ENCODE measurements at regions not wholly inside any gene's neighbourhood (a gene's known extent, or its start where the extent isn't known, plus 50 kb on each side); places are given as distances from the start of the nearest gene placed in this dataset.

DNA sequence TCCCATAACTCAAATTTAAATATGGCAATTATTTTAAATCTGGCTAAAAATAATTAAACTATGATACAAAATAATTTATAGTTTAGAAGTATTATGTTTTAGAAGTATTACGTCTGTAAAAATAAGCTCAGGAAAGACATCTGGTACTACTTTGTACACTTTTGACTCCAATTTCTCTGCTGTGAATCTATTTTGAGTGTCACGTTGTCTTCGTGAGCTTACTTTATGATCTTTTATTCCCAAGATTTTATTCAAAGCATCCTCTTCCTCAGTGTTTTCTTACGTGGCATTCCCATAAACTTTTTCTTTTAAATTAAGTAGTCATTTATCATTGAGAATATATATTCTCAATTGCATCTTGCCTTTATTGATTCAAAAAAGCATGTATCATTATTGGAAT lies 223.3 kb upstream of the KCNJ16 start:
- no peak for DNase-seq (ENCODE audit: low read depth)

GRCh38 chr17:69853541-69854224 lies 221.3 kb upstream of the KCNJ16 start:
- DNase-seq (ENCODE audit: low read depth), result no peak

- DNase-seq (ENCODE audit: low read depth), result no peak
Measured at GRCh38 chr17:69854225-69854780, 220.7 kb upstream of the KCNJ16 start.

- DNase-seq (ENCODE audit: low read depth), result no peak
Measured at GRCh38 chr17:69856946-69857345, 218.1 kb upstream of the KCNJ16 start.

DNA sequence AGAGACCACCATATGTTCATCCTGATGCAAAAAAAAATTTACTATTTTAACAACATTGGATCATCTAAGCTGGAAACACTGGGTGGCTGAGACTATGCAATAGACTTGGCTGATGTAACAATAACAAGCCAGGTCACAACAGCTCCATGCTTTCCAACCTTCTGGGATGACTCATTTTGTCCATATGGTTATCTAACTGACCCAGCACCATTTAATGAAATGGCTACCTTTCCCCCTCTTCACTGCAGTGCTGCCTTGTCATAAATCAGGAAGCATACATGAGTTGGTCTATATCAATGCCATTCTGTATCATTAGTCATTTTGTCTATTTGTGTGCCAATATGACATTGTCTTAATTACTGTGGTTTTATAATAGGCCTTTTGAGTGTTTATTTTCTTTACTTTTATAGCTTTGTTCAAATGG lies 217.6 kb upstream of the KCNJ16 start:
- no peak for DNase-seq (ENCODE audit: low read depth)

DNA sequence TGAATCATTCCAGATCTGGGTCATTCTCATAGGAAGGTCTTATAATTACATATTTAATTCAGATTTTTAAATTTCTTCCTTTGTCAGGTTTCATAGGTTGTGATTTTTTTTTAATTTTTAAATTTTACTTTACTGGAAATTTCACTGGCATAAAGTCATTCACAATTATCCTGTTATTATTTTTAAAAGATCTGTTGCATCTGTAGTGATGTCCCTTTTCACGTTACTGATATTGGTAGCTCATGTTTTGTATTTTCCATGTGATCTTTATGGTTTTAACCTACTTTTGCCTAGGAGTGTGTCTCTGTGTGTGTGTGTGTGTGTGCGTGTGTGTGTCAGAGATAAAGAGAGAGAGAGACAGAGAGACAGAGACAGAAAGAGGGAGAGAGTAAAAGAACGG lies 216.6 kb upstream of the KCNJ16 start:
- no peak for DNase-seq (ENCODE audit: low read depth)

DNA sequence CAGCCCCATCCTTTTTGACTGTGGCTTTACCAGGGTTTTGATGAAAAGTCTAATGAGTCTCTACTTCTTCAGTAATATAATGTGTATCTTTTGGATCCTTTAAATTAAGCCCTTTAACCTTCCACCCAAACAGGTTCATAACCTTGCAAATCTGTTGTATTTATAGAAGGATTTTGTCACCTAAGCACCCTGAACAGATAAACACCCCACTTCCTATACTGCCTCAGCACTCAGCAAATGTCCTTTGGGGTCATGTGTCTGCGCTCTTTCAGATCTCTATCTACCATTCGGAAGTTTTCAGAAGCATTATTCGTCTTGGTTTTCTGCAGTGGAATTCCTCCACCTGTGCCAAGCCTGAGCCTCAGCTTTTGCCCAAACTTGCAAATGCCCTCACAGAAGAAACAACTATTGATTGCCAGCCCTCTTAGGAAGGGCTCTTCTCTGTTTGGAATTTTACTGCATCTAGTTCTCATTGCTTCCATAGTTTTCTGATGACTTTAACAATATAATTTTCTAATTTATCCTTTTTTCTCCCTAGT lies 214.8 kb upstream of the KCNJ16 start:
- DNase-seq (ENCODE audit: low read depth), result no peak

GRCh38 chr17:69864462-69864861 lies 210.6 kb upstream of the KCNJ16 start:
- DNase-seq (ENCODE audit: low read depth), result no peak

- no peak for DNase-seq (ENCODE audit: low read depth)
Measured at GRCh38 chr17:69869667-69870066, 205.4 kb upstream of the KCNJ16 start.

GRCh38 chr17:69870091-69870530 lies 204.9 kb upstream of the KCNJ16 start:
- no peak for DNase-seq (ENCODE audit: low read depth)

DNA sequence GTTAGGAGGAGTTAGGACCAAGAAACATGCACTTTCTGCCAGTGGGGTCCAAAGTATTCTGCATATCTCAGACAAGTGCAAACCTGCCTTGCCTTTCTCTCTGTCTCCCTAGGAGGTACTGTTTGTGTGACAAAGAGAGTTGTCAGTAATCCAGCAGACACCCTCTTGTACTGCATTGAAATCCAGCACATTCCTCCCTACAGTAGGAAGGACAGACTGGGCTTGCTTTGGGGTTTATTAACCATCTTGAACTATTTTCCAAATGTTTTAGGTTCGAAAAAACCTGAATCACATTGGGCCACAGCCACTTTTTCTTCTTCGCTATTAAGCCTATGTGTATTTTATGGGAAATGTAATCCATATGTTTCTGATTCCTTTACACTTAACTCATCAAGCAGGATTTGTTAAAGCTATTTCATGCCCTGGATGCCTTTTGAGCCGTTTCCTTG lies 204.2 kb upstream of the KCNJ16 start:
- no peak for DNase-seq (ENCODE audit: low read depth)

DNA sequence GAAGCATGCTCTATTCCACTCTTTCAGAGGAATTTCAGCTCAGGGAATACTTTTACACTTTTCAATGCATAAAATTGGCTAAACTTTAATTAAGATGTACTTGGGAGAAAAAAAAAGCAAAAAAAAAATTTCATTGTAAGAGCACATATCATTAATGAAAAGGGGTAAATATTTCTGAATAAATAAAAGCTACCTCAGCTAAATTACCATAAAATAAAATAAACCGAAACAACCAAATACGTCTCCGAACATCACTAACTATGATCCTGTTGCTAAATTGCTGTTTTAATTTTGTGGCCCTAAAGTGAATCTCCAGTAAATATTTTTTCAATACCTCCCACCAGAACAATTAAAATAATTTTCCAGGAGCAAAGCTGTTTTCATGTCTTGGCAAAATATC lies 203.7 kb upstream of the KCNJ16 start:
- no peak for DNase-seq (ENCODE audit: low read depth)

DNA sequence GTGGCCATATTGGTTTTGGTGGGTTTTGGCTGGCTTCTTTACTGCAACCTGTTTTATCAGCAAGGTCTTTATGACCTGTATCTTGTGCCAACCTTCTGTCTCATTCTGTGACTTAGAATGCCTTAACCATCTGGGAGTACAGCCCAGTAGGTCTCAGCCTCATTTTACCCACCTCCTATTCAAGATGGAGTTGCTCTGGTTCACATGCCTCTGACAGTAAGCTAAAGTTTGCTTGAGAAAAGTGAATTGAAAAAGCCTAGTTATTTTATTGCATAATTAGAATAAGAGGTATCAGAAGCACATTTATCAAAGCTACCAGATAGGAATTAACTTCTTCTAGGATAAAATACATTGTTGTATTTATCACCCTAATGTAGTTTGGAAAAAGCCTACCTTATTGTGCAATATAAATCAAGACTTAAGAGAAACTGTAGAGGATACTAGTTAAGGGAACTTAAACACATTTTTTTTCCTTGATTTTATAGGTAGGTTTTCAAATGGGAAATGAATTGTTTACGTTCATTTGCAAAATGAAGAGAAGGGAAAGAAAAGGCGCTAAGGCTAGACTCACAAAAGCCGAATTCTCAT lies 202.3 kb upstream of the KCNJ16 start:
- no peak for DNase-seq (ENCODE audit: low read depth)

DNA sequence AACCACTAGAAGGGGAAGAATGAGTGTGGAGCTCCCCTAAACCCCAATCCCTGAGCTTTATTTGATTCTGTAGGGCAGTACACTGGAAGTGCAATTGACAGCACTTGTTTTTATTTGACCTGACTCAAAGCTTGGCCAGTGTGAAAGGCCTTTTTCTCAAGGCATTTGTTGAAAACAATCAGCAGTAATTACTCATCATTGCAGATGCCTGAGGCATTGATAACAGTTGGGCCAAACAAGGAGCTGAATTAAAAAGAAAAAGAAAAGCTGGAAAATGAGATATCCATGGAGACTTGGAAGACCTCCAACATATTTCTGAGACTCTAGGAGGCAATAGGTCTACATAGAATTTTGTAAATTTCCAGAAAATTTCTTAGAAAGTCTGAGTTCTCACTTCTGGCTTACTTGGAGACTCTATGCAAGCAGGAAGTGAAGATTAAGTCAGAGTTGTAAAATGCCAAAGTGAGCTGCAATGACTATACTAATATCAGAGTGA lies 200.8 kb upstream of the KCNJ16 start:
- no peak for DNase-seq (ENCODE audit: low read depth)

DNA sequence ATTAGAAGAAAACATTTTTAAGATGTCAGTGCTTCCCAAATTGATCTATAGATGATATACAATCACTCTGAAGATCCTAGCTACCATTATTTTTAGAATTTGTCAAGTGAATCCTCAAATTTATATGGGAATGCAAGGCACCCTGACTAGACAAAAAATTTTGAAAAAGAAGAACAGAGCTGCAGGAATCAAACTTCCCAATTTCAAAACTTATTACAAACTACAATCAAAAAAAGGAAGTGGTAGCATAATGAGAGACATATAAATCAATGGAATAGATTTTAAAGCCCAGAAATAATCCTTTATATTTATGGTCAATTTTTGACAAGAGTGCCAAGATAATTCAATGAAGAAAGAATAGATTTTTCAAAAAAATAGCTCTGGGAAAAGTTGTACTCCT lies 198.3 kb upstream of the KCNJ16 start:
- no peak for DNase-seq (ENCODE audit: low read depth)

DNA sequence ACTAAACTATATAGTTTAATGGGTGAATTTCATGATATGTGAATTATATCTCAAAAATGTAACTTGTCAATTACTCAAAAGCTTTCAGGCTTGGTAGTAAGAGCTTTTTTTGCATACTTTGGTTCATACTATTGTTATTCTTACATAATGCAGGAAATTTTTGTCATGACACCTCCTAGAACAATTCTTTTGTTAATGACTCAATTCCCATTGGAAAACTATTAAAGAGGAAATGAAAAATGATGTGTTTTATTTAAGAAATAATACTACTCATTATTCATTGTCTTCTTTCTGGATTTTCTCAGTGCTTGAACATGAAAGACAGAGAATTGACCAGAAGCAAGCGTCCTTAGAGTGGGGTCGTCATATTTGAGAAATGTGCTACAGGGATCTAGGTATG lies 196.4 kb upstream of the KCNJ16 start:
- DNase-seq (ENCODE audit: low read depth), result no peak

DNA sequence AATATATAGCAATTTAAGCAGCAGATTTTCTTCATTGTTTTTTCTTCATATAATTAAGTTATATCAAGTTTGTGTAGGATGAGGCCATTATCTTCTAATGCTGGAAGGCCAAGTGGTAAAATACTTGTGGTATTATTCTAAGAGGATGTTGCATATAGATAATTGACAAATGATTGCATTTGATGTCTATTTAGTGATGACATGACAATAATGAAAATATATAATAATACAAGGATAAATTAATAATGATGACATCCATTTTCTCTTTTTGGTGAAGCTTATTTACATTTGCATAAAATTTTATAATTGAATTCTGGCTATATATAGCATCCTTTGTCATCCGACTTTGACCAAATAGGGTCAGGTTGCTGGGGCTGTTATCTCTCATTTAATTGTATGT lies 195.4 kb upstream of the KCNJ16 start:
- DNase-seq (ENCODE audit: low read depth), result no peak

DNA sequence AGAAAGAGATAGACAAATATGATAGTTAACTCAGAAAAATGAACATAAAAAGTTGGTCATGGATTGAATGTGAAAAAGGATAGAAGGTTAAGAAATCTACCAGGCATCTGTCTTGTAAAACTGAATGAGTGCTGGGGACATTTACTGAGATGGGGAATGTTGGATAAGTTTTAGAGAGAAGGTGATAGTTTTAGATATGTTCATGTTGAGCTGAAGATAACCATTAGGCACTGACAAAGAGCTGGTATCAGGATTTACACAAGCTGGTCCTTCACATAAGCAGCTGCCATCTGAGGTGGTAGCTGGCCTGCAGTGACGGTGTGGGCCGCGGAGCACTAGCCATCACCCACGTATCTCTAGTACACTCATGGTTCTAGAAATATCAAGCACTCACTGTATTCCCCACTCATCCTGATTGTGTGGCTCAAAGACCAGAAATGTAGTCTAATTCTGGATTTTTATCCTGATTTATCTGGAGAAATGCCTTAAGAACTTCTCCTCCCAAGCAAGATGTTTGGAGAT lies 194.4 kb upstream of the KCNJ16 start:
- no peak for DNase-seq (ENCODE audit: low read depth)

GRCh38 chr17:69882281-69882680 lies 192.7 kb upstream of the KCNJ16 start:
- no peak for DNase-seq (ENCODE audit: low read depth)

- no peak for DNase-seq (ENCODE audit: low read depth)
Measured at GRCh38 chr17:69883120-69883519, 191.9 kb upstream of the KCNJ16 start.

DNA sequence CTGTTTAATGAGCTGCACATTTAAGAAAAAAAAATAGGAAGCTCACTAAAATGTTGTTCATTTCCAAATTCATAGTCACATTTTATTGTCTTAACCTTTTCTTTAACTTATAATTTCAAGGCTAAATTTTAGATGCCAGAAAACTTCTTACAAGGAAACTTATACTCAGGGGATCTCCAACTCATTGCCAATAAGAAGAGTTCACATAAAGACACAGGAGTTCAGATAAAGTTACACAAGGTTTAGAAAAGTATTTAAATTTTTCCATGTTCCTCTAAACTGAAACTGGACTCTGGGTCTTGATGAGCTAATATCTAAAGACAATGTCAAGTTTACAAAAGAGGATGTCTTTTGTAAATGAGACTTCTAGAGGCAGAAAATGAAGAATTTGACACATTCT lies 190.7 kb upstream of the KCNJ16 start:
- no peak for DNase-seq (ENCODE audit: low read depth)

DNA sequence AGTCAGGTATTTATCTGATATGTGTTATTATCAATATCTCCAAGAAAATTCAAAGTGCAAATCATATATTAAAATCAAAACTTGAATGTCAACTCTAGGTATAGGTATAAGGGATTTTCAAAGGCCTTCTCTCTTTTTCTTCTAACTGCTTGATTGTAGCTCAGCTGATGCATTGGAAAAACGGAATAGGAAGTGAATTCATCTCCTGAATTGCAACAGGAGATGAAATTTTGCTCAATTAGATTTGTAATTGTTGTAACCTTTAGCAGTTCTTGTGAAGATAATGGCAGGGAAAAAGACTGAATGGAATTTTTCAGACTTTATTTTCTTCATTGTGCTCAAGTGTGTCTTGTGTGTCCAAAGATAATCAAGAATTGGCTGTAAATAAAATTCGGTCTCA lies 190.2 kb upstream of the KCNJ16 start:
- DNase-seq (ENCODE audit: low read depth), result no peak

GRCh38 chr17:69898601-69899000 lies 176.4 kb upstream of the KCNJ16 start:
- DNase-seq (ENCODE audit: low read depth), result no peak
